ENCODE measurements at regions not wholly inside any gene's neighbourhood (a gene's known extent, or its start where the extent isn't known, plus 50 kb on each side); places are given as distances from the start of the nearest gene placed in this dataset.

GRCh38 chr6:104483225-104483834 lies 376.4 kb downstream of the HACE1 start:
- no peak overlapping the region for H2AFZ ChIP-seq (ENCODE audit: low read depth)

DNA sequence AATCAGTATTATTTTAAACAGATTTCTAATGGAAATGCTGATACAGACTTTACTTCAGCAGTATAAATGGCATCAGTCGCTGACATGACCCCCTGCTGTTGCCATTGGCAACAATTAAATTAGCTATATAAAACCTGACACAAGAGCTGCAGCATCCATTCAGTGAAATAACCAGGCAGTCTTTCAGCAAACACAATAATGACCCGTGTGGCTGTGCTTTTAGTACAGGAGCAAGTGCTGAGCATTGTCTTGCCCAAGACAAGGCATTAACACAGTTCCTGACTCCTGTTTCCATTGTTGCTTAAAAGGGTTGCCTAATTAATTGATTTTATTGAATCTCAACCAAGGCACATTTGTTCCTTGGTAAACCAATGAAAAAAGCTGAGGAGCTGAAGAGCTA lies 382.1 kb downstream of the HACE1 start:
- Histone ChIP-seq H2AFZ (ENCODE audit: low read depth) (no peak overlapping the region), H3K4me1 (ENCODE audit: low read depth, poor library complexity, severe bottlenecking) (no peaks in the 10 kb centered on the region), H3K79me2 (ENCODE audit: insufficient read depth, low read depth) (no peaks in the 10 kb centered on the region), H3K9ac (no peak overlapping the region), H3K4me2 (no peak overlapping the region), H4K20me1 (ENCODE audit: insufficient read depth) (no peaks in the 10 kb centered on the region), H3K36me3 (ENCODE audit: insufficient read depth) (no peaks in the 10 kb centered on the region), H3K27me3 (ENCODE audit: insufficient read depth, low read depth) (no peaks in the 10 kb centered on the region), H3K27ac (no peak overlapping the region), H3K4me3 (IDR thresholded peaks at IDR 0.05; ENCODE audit: insufficient read depth, low read depth, low read length) (no peak overlapping the region)
- no peak for TF ChIP-seq CTCF (conservative IDR thresholded peaks at IDR 0.05; ENCODE audit: low read depth, low read length)

More at GRCh38 chr6:104483225-104483834, 376.4 kb downstream of the HACE1 start:
- Histone ChIP-seq H3K79me2 (ENCODE audit: insufficient read depth, low read depth) (no peaks in the 10 kb centered on the region), H3K4me3 (IDR thresholded peaks at IDR 0.05; ENCODE audit: insufficient read depth, low read depth, low read length) (no peak overlapping the region), H3K4me1 (ENCODE audit: low read depth, poor library complexity, severe bottlenecking) (no peaks in the 10 kb centered on the region), H4K20me1 (ENCODE audit: insufficient read depth) (no peaks in the 10 kb centered on the region), H3K27me3 (ENCODE audit: insufficient read depth, low read depth) (no peaks in the 10 kb centered on the region), H3K4me2 (no peak overlapping the region), H3K9ac (no peak overlapping the region), H3K27ac (no peak overlapping the region), H3K36me3 (ENCODE audit: insufficient read depth) (no peaks in the 10 kb centered on the region)
- TF ChIP-seq CTCF (conservative IDR thresholded peaks at IDR 0.05; ENCODE audit: low read depth, low read length) = no peak

GRCh38 chr6:104473021-104473429 lies 386.7 kb downstream of the HACE1 start:
- Histone ChIP-seq H3K36me3 (ENCODE audit: insufficient read depth) (no peaks in the 10 kb centered on the region), H3K4me2 (no peak overlapping the region), H3K27ac (no peak overlapping the region), H3K9ac (no peak overlapping the region), H3K79me2 (ENCODE audit: insufficient read depth, low read depth) (no peaks in the 10 kb centered on the region), H2AFZ (ENCODE audit: low read depth) (no peak overlapping the region), H3K4me3 (IDR thresholded peaks at IDR 0.05; ENCODE audit: insufficient read depth, low read depth, low read length) (no peak overlapping the region), H3K4me1 (ENCODE audit: low read depth, poor library complexity, severe bottlenecking) (no peaks in the 10 kb centered on the region), H4K20me1 (ENCODE audit: insufficient read depth) (no peaks in the 10 kb centered on the region), H3K27me3 (ENCODE audit: insufficient read depth, low read depth) (no peaks in the 10 kb centered on the region)
- TF ChIP-seq CTCF (conservative IDR thresholded peaks at IDR 0.05; ENCODE audit: low read depth, low read length) = no peak

DNA sequence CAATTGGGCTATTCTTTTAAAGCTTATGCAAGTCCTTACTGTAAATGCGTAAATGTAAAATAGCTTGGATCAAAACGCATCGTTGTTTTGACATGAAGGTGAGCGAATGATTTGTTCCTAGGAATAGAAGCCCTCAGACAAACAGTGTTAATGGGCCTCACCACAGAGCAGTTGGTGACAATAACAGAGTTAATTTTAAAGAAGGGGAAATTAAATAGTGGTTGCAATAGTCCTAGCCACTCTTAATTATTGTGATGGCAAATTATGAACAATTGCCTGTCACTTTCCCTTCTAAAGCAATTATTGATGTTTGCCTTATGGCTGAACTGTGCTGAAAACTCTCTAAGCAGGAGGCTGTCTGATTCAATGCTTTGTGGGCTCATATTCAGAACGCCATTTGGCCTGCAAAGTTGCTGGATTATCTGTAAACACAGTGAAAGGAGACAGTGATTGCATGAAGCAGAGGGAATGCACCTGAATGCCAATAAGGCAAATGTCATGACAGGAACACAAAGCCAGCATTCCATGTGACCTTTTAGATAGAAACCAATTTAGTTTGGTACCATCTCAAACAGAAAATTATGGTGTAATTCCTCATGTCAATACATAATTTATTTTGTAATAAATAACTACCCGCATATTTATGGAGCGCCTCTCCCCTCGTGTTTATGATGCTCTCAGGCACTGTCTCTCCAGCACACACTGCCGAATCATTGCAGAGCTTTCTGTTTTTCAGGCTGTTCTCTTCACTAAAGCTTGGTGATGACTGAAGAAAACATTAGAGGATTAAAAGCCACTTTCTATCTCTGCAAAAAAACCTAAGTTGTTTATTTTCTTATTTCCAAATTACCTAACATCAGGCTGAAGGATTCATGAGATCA lies 387.5 kb downstream of the HACE1 start:
- H3K27me3 ChIP-seq (ENCODE audit: insufficient read depth, low read depth) = no peaks in the 10 kb centered on the region
- no peak overlapping the region for H3K9ac ChIP-seq

More for the DNA sequence above, 387.5 kb downstream of the HACE1 start:
- H2AFZ ChIP-seq (ENCODE audit: low read depth) = no peak overlapping the region
- no peak overlapping the region for H3K27ac ChIP-seq
- TF ChIP-seq CTCF (conservative IDR thresholded peaks at IDR 0.05; ENCODE audit: low read depth, low read length) = no peak
- no peak overlapping the region for H3K4me2 ChIP-seq
- H4K20me1 ChIP-seq (ENCODE audit: insufficient read depth) = no peaks in the 10 kb centered on the region
- no peaks in the 10 kb centered on the region for H3K79me2 ChIP-seq (ENCODE audit: insufficient read depth, low read depth)
- no peak overlapping the region for H3K4me3 ChIP-seq (IDR thresholded peaks at IDR 0.05; ENCODE audit: insufficient read depth, low read depth, low read length)
- H3K36me3 ChIP-seq (ENCODE audit: insufficient read depth) = no peaks in the 10 kb centered on the region
- H3K4me1 ChIP-seq (ENCODE audit: low read depth, poor library complexity, severe bottlenecking) = no peaks in the 10 kb centered on the region
